HG03103 (cell line): ENCODE measurements at regions not wholly inside any gene's neighbourhood (a gene's known extent, or its start where the extent isn't known, plus 50 kb on each side); places are given as distances from the start of the nearest gene placed in this dataset.

Source experiments
- ATAC-seq: cut with Tn5 transposase; IDR thresholded peaks from one replicate; pipeline ENCODE4 v1.9.1; 2021; ENCODE audit warnings: low read depth; ENCODE audit not compliant: unreplicated experiment

- peak; percentile 88 for ATAC-seq
These were observed 175.8 kb upstream of the PIEZO2 start for GRCh38 chr18:11324956-11325882.

- no peak for ATAC-seq
These were observed 175.1 kb upstream of the PIEZO2 start for GRCh38 chr18:11324510-11324909.

- no peak for ATAC-seq
These were observed 174.0 kb upstream of the PIEZO2 start for GRCh38 chr18:11323359-11323819.

- no peak for ATAC-seq
These were observed 173.3 kb upstream of the PIEZO2 start for GRCh38 chr18:11322716-11323115.

GRCh38 chr18:11322006-11322405, 172.6 kb upstream of the PIEZO2 start:
- ATAC-seq = no peak

- no peak for ATAC-seq
These were observed 171.6 kb upstream of the PIEZO2 start for GRCh38 chr18:11320986-11321385.

- ATAC-seq = no peak
These were observed 167.2 kb upstream of the PIEZO2 start for GRCh38 chr18:11316546-11316945.

GRCh38 chr18:11310476-11311086, 161.2 kb upstream of the PIEZO2 start:
- ATAC-seq = no peak

GRCh38 chr18:11309172-11309571, 159.8 kb upstream of the PIEZO2 start:
- ATAC-seq = no peak

GRCh38 chr18:11308499-11308898, 159.1 kb upstream of the PIEZO2 start:
- no peak for ATAC-seq

GRCh38 chr18:11307716-11308115, 158.3 kb upstream of the PIEZO2 start:
- ATAC-seq = no peak

- no peak for ATAC-seq
These were observed 156.1 kb upstream of the PIEZO2 start for GRCh38 chr18:11305507-11305906.

- no peak for ATAC-seq
These were observed 155.6 kb upstream of the PIEZO2 start for GRCh38 chr18:11304928-11305327.

- ATAC-seq = no peak
These were observed 147.6 kb upstream of the PIEZO2 start for GRCh38 chr18:11296946-11297345.

GRCh38 chr18:11293794-11294193, 144.4 kb upstream of the PIEZO2 start:
- no peak for ATAC-seq

GRCh38 chr18:11290786-11291185, 141.4 kb upstream of the PIEZO2 start:
- ATAC-seq = no peak

- ATAC-seq = no peak
These were observed 139.9 kb upstream of the PIEZO2 start for GRCh38 chr18:11289248-11289647.

GRCh38 chr18:11288401-11288800, 139.0 kb upstream of the PIEZO2 start:
- ATAC-seq = no peak

GRCh38 chr18:11286431-11286830, 137.1 kb upstream of the PIEZO2 start:
- no peak for ATAC-seq

- no peak for ATAC-seq
These were observed 135.4 kb upstream of the PIEZO2 start for GRCh38 chr18:11284811-11285210.

- no peak for ATAC-seq
These were observed 135.0 kb upstream of the PIEZO2 start for GRCh38 chr18:11284349-11284748.
